ENCODE measurements at regions not wholly inside any gene's neighbourhood (a gene's known extent, or its start where the extent isn't known, plus 50 kb on each side); places are given as distances from the start of the nearest gene placed in this dataset.

- BruUV-seq (replicated peaks): no TSS peak
- peaks cover 10% of the 10 kb centered on the region for H3K4me1 Mint-ChIP-seq (ENCODE audit: insufficient read depth, unreplicated experiment)
- H3K36me3 Mint-ChIP-seq (ENCODE audit: insufficient read depth, unreplicated experiment): no peaks in the 10 kb centered on the region
- H3K9me3 Mint-ChIP-seq (ENCODE audit: unreplicated experiment): no peaks in the 10 kb centered on the region
- no peak for TF ChIP-seq CTCF (IDR thresholded peaks at IDR 0.05; ENCODE audit: unreplicated experiment)
- DNase-seq (ENCODE audit: unreplicated experiment): no peak
- CTCF ChIA-PET: interaction anchor here (1.2 kb wide), 1 partner anchor 102 kb away, joined by 3 read pairs; no protein-coding TSS in a partner anchor
- intact Hi-C loops (cut with micrococcal nuclease): no loop called here
- no peak overlapping the region for H3K27ac Mint-ChIP-seq (ENCODE audit: low read depth, unreplicated experiment)
- POLR2A ChIA-PET: no interaction called here
- peaks cover 14% of the 10 kb centered on the region for H3K27me3 Mint-ChIP-seq (ENCODE audit: insufficient read depth, unreplicated experiment)
- H3K4me3 Mint-ChIP-seq (ENCODE audit: unreplicated experiment): no peak overlapping the region
These were observed 174.0 kb upstream of the WWC1 start for GRCh38 chr5:168117469-168117868.

- no TSS peak for BruUV-seq (replicated peaks)
- no peak for TF ChIP-seq CTCF (IDR thresholded peaks at IDR 0.05; ENCODE audit: unreplicated experiment)
- POLR2A ChIA-PET: interaction anchor here (1.0 kb wide), 1 partner anchor 9 kb away, joined by 3 read pairs; no protein-coding TSS in a partner anchor
- intact Hi-C loops (cut with micrococcal nuclease): no loop called here
- Mint-ChIP-seq H3K4me3 (ENCODE audit: unreplicated experiment) (no peak overlapping the region), H3K9me3 (ENCODE audit: unreplicated experiment) (no peaks in the 10 kb centered on the region), H3K36me3 (ENCODE audit: insufficient read depth, unreplicated experiment) (no peaks in the 10 kb centered on the region), H3K4me1 (ENCODE audit: insufficient read depth, unreplicated experiment) (peaks cover 10% of the 10 kb centered on the region), H3K27me3 (ENCODE audit: insufficient read depth, unreplicated experiment) (peaks cover 7% of the 10 kb centered on the region), H3K27ac (ENCODE audit: low read depth, unreplicated experiment) (no peak overlapping the region)
- CTCF ChIA-PET: interaction anchor here (1.2 kb wide), 1 partner anchor 101 kb away, joined by 3 read pairs; no protein-coding TSS in a partner anchor
- DNase-seq (ENCODE audit: unreplicated experiment): no peak
These were observed 173.3 kb upstream of the WWC1 start for GRCh38 chr5:168118042-168118668.

- no peak for TF ChIP-seq CTCF (IDR thresholded peaks at IDR 0.05; ENCODE audit: unreplicated experiment)
- no peak for DNase-seq (ENCODE audit: unreplicated experiment)
- no TSS peak for BruUV-seq (replicated peaks)
- no peaks in the 10 kb centered on the region for H3K9me3 Mint-ChIP-seq (ENCODE audit: unreplicated experiment)
- H3K4me3 Mint-ChIP-seq (ENCODE audit: unreplicated experiment): no peak overlapping the region
- H3K27me3 Mint-ChIP-seq (ENCODE audit: insufficient read depth, unreplicated experiment): no peaks in the 10 kb centered on the region
- intact Hi-C loops (cut with micrococcal nuclease): no loop called here
- peaks cover 16% of the 10 kb centered on the region for H3K4me1 Mint-ChIP-seq (ENCODE audit: insufficient read depth, unreplicated experiment)
- POLR2A ChIA-PET: no interaction called here
- no peak overlapping the region for H3K27ac Mint-ChIP-seq (ENCODE audit: low read depth, unreplicated experiment)
- H3K36me3 Mint-ChIP-seq (ENCODE audit: insufficient read depth, unreplicated experiment): no peaks in the 10 kb centered on the region
- CTCF ChIA-PET: interaction anchor here (0.6 to 0.7 kb wide), 3 partner anchors 13 to 156 kb away, joined by 3 to 4 read pairs (median 4); no protein-coding TSS in a partner anchor
These were observed 170.9 kb upstream of the WWC1 start for GRCh38 chr5:168120401-168121137.

GRCh38 chr5:168121138-168121494, 170.3 kb upstream of the WWC1 start:
- no peaks in the 10 kb centered on the region for H3K9me3 Mint-ChIP-seq (ENCODE audit: unreplicated experiment)
- H3K4me3 Mint-ChIP-seq (ENCODE audit: unreplicated experiment): no peak overlapping the region
- CTCF ChIA-PET: interaction anchor here (0.6 kb wide), 1 partner anchor 8 kb away, joined by 3 read pairs; no protein-coding TSS in a partner anchor
- H3K27ac Mint-ChIP-seq (ENCODE audit: low read depth, unreplicated experiment): no peak overlapping the region
- no peaks in the 10 kb centered on the region for H3K36me3 Mint-ChIP-seq (ENCODE audit: insufficient read depth, unreplicated experiment)
- TF ChIP-seq CTCF (IDR thresholded peaks at IDR 0.05; ENCODE audit: unreplicated experiment): no peak
- no TSS peak for BruUV-seq (replicated peaks)
- intact Hi-C loops (cut with micrococcal nuclease): no loop called here
- peaks cover 16% of the 10 kb centered on the region for H3K4me1 Mint-ChIP-seq (ENCODE audit: insufficient read depth, unreplicated experiment)
- no peaks in the 10 kb centered on the region for H3K27me3 Mint-ChIP-seq (ENCODE audit: insufficient read depth, unreplicated experiment)
- POLR2A ChIA-PET: no interaction called here
- no peak for DNase-seq (ENCODE audit: unreplicated experiment)

Data from MCF 10A (cell line).